Thyroid gland (tissue), 4 donors: ENCODE measurements at regions not wholly inside any gene's neighbourhood (a gene's known extent, or its start where the extent isn't known, plus 50 kb on each side); places are given as distances from the start of the nearest gene placed in this dataset.
"Not testable (repeated sequence)": the region's sequence is repeated elsewhere in the genome, so short reads cannot be mapped to it uniquely, and the experiment has no call there.

ENCODE experiments used
- CTCF ChIP-seq, 6 experiments: fragments of 200-600 bp in 3 of 6; fragments of 450-650 bp in 3 of 6; sonication (generic) in 3 of 6; IDR thresholded peaks; one replicate each; pipeline ENCODE4 v1.5.1; 2016 to 2019; ENCODE audit warnings: antibody characterized with exemption in 6 of 6, mild to moderate bottlenecking in 2 of 6, inconsistent platforms in 1 of 6, moderate library complexity in 1 of 6
- POLR2A ChIP-seq, 2 donors: fragments of 450-650 bp; IDR thresholded peaks; one replicate each; pipeline ENCODE4 v1.6.1; 2017; ENCODE audit warnings: antibody characterized with exemption in 2 of 2, mild to moderate bottlenecking in 2 of 2, moderate library complexity in 1 of 2

GRCh38 chr2:89579154-89579553 is 887.7 kb downstream of the RPIA start:
- TF ChIP-seq CTCF, POLR2A (IDR thresholded peaks at IDR 0.05): not testable (repeated sequence)
